HG03280 (cell line): ENCODE measurements at regions not wholly inside any gene's neighbourhood (a gene's known extent, or its start where the extent isn't known, plus 50 kb on each side); places are given as distances from the start of the nearest gene placed in this dataset.

ENCODE experiments used
- ATAC-seq: cut with Tn5 transposase; IDR thresholded peaks from one replicate; pipeline ENCODE4 v1.9.1; 2021; ENCODE audit warnings: mild to moderate bottlenecking, moderate library complexity; ENCODE audit not compliant: unreplicated experiment

GRCh38 chr3:113094337-113095221 lies 103.8 kb downstream of the GTPBP8 start:
- ATAC-seq: no peak

- ATAC-seq: no peak
Observed at GRCh38 chr3:113096188-113096892, 105.6 kb downstream of the GTPBP8 start.

- no peak for ATAC-seq
Observed at GRCh38 chr3:113097960-113098447, 107.2 kb downstream of the GTPBP8 start.

- ATAC-seq: no peak
Observed at GRCh38 chr3:113100063-113100462, 109.3 kb downstream of the GTPBP8 start.

- ATAC-seq: no peak
Observed at GRCh38 chr3:113103588-113103987, 107.8 kb upstream of the BOC start.

GRCh38 chr3:113104357-113105092 lies 106.8 kb upstream of the BOC start:
- ATAC-seq: no peak

GRCh38 chr3:113105093-113105449 lies 106.3 kb upstream of the BOC start:
- no peak for ATAC-seq

GRCh38 chr3:113105966-113106660 lies 105.2 kb upstream of the BOC start:
- no peak for ATAC-seq

- ATAC-seq: no peak
Observed at GRCh38 chr3:113110267-113110666, 101.1 kb upstream of the BOC start.

GRCh38 chr3:113111011-113111707 lies 100.2 kb upstream of the BOC start:
- ATAC-seq: no peak

GRCh38 chr3:113113361-113113760 lies 98.0 kb upstream of the BOC start:
- no peak for ATAC-seq

- ATAC-seq: no peak
Observed at GRCh38 chr3:113117511-113118234, 93.7 kb upstream of the BOC start.

GRCh38 chr3:113118336-113118735 lies 93.0 kb upstream of the BOC start:
- no peak for ATAC-seq

- ATAC-seq: no peak
Observed at GRCh38 chr3:113124256-113124830, 87.0 kb upstream of the BOC start.

- ATAC-seq: no peak
Observed at GRCh38 chr3:113125951-113126350, 85.4 kb upstream of the BOC start.

- ATAC-seq: no peak
Observed at GRCh38 chr3:113128386-113129015, 82.9 kb upstream of the BOC start.

- no peak for ATAC-seq
Observed at GRCh38 chr3:113129168-113129567, 82.2 kb upstream of the BOC start.

- no peak for ATAC-seq
Observed at GRCh38 chr3:113132571-113132996, 78.8 kb upstream of the BOC start.

- ATAC-seq: no peak
Observed at GRCh38 chr3:113133140-113133539, 78.2 kb upstream of the BOC start.
